Peyer's patch (tissue), 4 donors: ENCODE measurements at regions not wholly inside any gene's neighbourhood (a gene's known extent, or its start where the extent isn't known, plus 50 kb on each side); places are given as distances from the start of the nearest gene placed in this dataset.

Experiments used
- CTCF ChIP-seq, 6 experiments: fragments of 450-650 bp in 4 of 6; fragments of 200-600 bp in 2 of 6; sonication (generic) in 1 of 6; IDR thresholded peaks; one replicate each; pipeline ENCODE4 v1.5.1; 2017 to 2019; ENCODE audit warnings: antibody characterized with exemption in 6 of 6, mild to moderate bottlenecking in 3 of 6, moderate library complexity in 1 of 6
- POLR2A ChIP-seq, 2 donors: fragments of 450-650 bp; IDR thresholded peaks; one replicate each; pipeline ENCODE4 v1.5.1; 2017; ENCODE audit warnings: antibody characterized with exemption in 2 of 2, mild to moderate bottlenecking in 2 of 2, moderate library complexity in 2 of 2

- TF ChIP-seq CTCF (IDR thresholded peaks at IDR 0.05) = no peak
- no peak for TF ChIP-seq POLR2A (IDR thresholded peaks at IDR 0.05)
These were observed 113.8 kb downstream of the PLEKHG1 start for GRCh38 chr6:150713487-150713886.
